ENCODE measurements at regions not wholly inside any gene's neighbourhood (a gene's known extent, or its start where the extent isn't known, plus 50 kb on each side); places are given as distances from the start of the nearest gene placed in this dataset.
"Not testable (repeated sequence)": the region's sequence is repeated elsewhere in the genome, so short reads cannot be mapped to it uniquely, and the experiment has no call there.

- no peak for DNase-seq
Measured at GRCh38 chr7:68250143-68250542, 1253.5 kb downstream of the TYW1 start.

- not testable (repeated sequence) for DNase-seq
Measured at GRCh38 chr7:68254815-68255214, 1258.2 kb downstream of the TYW1 start.

GRCh38 chr7:68256295-68256694, 1259.7 kb downstream of the TYW1 start:
- no peak for DNase-seq

DNA sequence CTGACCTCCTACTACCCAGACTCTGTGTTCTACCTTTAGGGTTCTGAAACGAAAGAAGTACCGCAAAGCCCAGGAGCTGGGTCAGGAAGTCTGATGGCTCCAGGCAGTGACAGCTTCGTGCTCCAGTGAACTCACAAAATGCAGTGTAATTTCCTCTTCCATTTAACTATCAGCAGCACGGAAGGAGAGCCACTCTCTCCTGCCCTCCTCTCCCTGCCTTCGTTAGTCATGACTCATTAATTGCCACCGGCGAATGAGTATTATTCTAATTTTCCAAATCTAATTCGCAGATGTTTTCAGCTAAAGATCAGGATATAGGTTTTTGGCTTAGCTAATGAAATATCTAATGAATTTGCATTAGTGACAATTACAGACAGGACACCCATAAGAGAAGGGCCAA, 1262.0 kb downstream of the TYW1 start:
- no peak for DNase-seq

GRCh38 chr7:68265258-68265657, 1268.6 kb downstream of the TYW1 start:
- no peak for DNase-seq

- no peak for DNase-seq
Measured at GRCh38 chr7:68266004-68266579, 1269.5 kb downstream of the TYW1 start.

- no peak for DNase-seq
Measured at GRCh38 chr7:68267486-68267885, 1270.9 kb downstream of the TYW1 start.

DNA sequence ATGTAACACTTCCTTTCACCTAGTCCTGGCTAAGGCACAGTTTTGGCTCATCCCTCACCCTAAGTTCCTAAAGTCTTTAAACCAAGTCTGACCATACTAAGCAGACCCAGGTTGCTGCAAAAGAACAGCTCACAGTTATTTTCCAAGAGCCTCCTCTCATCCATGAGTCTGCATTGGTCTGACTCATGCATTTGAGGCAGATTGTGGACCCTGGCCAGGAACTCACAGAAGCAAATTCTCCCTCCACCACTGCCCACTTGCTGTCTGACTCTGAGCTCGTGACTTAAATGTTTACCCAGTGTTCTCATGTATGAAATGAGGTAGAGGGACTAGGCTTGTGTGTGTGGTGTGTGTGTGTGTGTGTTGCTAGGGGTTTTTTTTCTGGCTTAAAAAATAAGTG, 1272.8 kb downstream of the TYW1 start:
- no peak for DNase-seq

DNA sequence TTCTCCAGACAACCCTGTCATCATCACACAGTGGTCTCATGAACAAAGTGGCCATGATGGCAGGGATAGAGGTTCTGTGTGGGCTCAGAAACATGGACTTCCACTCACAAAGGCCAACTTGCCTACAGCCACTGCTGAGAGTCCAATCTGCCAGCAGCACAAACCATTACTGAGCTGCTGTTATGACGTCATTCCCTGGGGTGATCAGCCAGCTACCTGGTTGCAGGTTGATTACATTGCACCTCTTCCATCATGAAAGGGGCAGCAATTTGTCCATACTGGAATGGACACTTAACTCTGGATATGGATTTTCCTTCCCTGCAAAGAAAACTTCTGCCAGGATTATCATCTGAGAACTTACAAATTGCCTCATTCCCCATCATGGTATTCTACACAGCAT, 1275.9 kb downstream of the TYW1 start:
- no peak for DNase-seq

GRCh38 chr7:68276725-68277124, 1280.1 kb downstream of the TYW1 start:
- no peak for DNase-seq

DNA sequence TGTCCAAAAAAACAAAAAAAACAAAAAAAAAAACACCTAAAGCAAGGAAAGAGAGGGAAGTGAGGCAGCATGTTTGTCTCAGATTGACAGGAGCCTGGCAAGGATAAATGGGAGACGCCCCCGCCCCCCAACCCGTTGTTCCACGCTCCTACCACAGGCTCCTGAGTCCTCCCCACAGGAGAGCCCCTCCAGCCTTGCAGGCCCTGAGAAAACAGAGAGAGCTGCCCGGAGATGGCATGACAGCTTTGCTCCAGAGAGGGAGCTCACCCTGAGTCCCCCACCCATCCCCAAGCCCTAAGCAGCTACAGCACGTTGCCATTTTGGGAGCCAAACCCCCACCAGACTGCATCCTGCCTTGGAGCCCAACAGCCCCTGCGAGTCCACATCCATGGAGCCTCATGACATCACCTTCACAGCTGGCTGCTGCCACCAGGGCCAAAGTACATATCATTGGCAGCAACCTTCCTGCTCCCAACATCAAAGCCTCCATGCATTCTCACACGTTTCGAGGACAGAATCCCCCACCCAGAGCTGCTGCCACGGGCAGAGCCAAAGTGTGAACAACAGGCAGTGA, 1283.3 kb downstream of the TYW1 start:
- DNase-seq = no peak

DNA sequence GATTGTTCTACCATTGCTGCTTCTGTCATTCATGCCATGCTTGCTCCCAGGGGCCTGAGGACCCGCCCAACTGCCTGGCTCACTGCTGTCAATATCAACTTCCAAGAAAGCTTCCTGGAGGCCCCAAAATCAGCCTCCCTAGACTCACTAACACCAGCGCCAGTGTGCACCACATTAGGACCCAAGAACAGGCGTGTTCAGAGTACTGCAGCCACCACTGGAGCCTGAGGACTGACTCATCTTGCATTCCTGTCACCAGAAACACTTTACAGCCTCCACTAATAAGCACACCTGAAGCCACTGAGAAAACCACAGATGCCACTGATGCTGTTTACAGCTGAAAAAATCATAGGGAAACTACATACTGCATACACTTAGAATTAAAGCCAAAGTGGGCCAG, 1284.3 kb downstream of the TYW1 start:
- DNase-seq = no peak

DNA sequence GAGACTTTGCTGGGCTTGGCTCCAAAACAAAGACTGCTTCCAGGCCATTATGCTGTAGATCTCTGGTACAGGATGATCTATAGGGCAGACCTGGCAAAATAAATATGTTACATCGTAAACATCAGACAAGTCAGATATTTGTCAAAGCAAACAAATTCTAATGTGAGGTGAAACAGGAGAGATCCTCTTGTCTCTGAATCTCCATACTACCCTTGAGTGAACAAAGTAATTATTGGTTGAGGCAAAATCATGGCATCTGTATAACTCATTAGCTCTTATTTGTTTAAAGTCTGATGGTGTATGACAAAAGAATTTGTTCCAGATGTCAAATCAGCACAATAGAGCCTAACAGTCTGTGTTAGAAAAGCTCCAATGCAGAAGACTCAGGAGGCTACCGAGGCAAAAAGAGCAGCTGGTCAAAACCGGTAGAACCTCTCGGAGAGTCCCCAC, 1291.5 kb downstream of the TYW1 start:
- DNase-seq = no peak

- DNase-seq = no peak
Measured at GRCh38 chr7:68291710-68292109, 1295.1 kb downstream of the TYW1 start.

DNA sequence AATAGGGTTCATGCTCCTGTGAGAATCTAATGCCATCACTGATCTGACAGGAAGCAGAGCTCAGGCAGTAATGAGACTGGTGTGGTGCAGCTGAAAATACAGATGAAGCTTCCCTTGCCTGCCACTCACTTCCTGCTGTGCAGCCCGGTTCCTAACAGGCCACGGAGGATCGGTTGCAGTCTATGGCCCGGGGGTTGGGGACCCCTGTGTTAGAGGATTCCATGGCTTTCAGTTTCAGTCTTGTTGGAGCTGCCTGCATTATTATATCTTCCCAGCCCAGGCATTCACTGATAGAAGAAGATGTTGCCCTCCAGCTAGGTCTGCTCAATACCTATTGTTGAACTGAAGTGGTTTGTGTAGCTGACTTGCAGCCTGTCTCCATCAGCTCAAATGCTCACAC, 1298.8 kb downstream of the TYW1 start:
- DNase-seq = no peak

DNA sequence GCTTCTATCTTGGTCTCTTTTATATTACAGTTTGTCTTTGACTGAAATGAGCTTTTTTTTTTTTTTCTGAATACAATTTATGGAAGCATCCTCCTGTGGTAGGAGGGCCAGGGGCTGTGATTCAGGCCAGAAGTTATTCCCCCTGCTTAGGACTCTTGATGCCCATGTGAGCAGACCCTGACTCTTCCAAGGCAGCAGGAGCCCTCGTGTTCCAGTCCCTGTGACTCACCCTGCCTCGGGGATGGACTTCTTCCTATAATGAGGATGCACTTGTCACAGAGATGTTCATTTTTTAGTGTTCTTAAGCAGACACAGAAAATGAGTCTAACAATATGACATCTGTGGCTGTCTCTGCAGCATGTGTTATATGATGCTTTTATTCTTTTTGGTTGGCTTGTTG, 1293.7 kb upstream of the AUTS2 start:
- no peak for DNase-seq

GRCh38 chr7:68306692-68307107, 1291.6 kb upstream of the AUTS2 start:
- DNase-seq = no peak

DNA sequence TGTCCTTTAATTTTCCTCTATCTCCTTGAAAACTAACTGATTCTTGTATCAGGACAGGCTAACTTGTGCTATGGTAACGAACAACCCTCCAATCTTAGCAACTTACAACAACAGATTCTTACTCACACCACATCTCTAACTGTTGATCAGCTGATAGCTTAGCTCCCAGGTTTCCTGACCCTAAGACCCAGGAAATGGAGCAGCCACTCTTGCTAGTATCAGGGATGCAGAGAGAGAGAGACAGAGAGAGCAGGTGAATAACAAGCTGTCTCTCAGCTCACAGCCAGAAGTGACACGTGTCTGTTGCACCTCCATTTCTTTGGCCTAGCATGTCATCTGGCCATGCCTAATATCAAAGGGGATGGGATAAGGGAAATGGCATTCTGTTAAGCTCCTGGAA, 1289.0 kb upstream of the AUTS2 start:
- no peak for DNase-seq

DNA sequence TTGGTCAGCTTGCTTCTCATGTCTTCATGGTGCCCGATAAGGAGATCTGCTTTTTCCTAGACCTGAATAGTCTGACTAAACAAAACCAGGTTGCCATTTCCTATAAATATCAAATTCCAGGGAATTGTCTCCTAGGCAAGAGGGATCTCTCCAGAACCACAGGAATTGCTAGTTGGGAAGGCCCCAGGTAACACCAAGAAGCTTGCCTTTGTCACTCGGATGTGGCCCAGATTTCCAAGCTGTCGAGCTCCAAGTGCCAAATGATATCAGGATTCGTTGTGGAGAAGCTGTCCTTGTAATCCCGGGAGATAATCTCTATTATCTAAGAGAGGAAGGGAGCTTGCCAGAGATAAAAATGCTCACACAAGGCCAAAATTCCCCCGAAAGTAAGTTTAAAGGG, 1288.5 kb upstream of the AUTS2 start:
- DNase-seq = no peak

DNA sequence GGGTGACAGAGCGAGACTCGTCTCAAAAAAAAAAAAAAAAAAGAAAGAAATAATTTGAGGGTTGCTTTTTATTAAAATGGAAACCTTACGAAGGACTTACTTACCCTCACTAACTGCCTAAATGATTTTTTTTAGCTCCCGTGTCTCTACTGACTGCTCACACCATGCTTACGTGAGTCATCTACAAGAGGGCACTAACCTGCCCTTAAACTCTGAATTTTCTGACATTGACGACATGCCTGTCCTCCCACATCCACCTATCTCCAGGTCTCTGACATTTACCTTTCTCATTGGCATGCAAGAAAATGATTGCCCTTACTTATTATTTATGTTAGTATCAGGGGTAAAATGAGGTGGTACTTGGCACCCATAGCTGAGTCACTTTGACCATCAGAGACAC, 1286.3 kb upstream of the AUTS2 start:
- DNase-seq = no peak

GRCh38 chr7:68313806-68314205, 1284.5 kb upstream of the AUTS2 start:
- DNase-seq = no peak

DNA sequence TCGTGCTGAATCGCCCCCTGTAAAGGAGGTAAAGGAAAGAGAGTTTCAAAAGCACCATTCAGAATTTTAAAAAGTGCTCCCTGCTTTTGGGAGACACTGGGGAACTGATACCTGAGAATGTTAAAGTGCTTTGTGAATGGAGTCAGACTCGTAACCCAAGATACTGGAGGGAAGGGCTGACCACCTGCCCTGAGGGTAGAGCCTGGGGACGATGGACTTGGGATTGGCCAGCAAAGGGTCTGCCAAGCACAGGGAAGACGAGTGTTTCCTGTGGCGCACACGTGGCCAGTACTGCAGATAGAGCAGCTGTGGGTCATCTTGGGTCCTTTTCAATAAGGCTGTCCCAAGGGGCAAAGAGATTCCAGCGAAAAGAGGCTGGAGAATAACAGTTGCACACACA, 1284.1 kb upstream of the AUTS2 start:
- no peak for DNase-seq

- DNase-seq = no peak
Measured at GRCh38 chr7:68317476-68317875, 1280.8 kb upstream of the AUTS2 start.

DNA sequence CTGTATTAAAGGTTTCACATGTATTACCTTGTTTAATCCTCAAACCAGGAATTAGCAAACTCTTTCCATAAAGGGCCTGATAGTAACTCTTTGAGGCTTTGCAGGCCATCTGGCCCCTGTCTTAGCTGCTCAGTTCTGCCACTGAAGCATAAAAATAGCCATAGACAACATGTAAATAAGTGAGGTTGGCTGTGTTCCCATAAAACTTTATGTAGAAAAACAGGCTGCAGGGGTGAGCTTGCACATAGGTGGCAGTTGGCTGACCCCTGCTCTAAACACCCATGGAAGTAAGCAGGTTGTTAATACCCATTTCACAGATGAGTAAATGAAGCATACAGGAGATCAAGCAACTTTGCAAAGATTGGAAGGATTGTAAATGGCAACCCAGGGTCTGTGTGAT, 1279.2 kb upstream of the AUTS2 start:
- DNase-seq = no peak

- no peak for DNase-seq
Measured at GRCh38 chr7:68321076-68321639, 1277.1 kb upstream of the AUTS2 start.

Measured in stimulated activated CD4-positive, alpha-beta T cell treated with anti-CD3 and anti-CD28 coated beads, Interleukin-1b, Interleukin-23, amount 100 ng/mL, for 48 hours (primary cell).